Testis (tissue), 2 donors: ENCODE measurements at regions not wholly inside any gene's neighbourhood (a gene's known extent, or its start where the extent isn't known, plus 50 kb on each side); places are given as distances from the start of the nearest gene placed in this dataset.

Experiments used
- POLR2A ChIP-seq: fragments of 450-650 bp; IDR thresholded peaks from one replicate; pipeline ENCODE4 v1.6.1; 2017; ENCODE audit warnings: antibody characterized with exemption, mild to moderate bottlenecking, moderate library complexity
- TF ChIP-seq, protein P1 (sequence below), 3 experiments: fragments of 450-650 bp in 2 of 3; fragments of 200-600 bp in 1 of 3; sonication (generic) in 1 of 3; IDR thresholded peaks; one replicate each; pipeline ENCODE4 v1.5.1; 2016 to 2019; ENCODE audit warnings: antibody characterized with exemption in 3 of 3, mild to moderate bottlenecking in 2 of 3, moderate library complexity in 1 of 3

DNA sequence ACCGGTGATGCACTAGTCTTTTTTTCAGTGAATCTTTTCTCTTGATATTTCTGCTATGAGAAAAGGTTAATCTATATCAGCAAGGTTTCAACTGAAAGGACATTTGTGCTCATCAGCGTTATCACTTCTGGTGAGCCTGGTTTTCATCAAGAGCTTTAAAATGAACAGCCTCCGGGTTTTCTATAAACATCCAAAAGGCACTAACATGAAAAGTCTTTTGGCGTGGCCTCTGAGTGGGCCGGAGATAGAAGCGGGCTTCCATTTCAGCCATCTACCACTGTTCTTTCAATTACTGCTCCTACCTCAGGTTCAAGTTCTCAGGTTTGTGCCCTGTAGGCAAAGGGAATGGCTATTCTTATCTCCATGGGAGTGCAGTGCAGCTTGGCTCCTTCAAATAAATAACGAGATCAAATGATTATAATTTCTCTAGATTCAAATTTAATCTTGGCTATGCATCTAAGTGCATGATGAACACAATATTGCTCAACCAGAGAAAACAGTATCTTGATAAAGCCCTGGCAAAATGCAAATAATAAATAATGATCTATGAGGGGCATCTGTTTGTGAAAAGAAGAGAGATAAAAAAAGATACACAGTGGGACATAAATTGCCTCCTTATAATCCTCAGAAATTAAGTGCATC, 314.8 kb downstream of the CDH2 start:
- TF ChIP-seq, protein P1, sequence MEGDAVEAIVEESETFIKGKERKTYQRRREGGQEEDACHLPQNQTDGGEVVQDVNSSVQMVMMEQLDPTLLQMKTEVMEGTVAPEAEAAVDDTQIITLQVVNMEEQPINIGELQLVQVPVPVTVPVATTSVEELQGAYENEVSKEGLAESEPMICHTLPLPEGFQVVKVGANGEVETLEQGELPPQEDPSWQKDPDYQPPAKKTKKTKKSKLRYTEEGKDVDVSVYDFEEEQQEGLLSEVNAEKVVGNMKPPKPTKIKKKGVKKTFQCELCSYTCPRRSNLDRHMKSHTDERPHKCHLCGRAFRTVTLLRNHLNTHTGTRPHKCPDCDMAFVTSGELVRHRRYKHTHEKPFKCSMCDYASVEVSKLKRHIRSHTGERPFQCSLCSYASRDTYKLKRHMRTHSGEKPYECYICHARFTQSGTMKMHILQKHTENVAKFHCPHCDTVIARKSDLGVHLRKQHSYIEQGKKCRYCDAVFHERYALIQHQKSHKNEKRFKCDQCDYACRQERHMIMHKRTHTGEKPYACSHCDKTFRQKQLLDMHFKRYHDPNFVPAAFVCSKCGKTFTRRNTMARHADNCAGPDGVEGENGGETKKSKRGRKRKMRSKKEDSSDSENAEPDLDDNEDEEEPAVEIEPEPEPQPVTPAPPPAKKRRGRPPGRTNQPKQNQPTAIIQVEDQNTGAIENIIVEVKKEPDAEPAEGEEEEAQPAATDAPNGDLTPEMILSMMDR (IDR thresholded peaks at IDR 0.05), result no peak
- no peak for TF ChIP-seq POLR2A
